ENCODE measurements at regions not wholly inside any gene's neighbourhood (a gene's known extent, or its start where the extent isn't known, plus 50 kb on each side); places are given as distances from the start of the nearest gene placed in this dataset.

GRCh38 chr16:85412911-85413520, 200.1 kb upstream of the GSE1 start:
- TF ChIP-seq CTCF (conservative IDR thresholded peaks at IDR 0.05; ENCODE audit: low read length) (no peak), EZH2phosphoT487 (IDR thresholded peaks at IDR 0.05; ENCODE audit: borderline replicate concordance) (no peak)

Measured in Loucy (cell line).